IPS-20b (cell line): ENCODE measurements at regions not wholly inside any gene's neighbourhood (a gene's known extent, or its start where the extent isn't known, plus 50 kb on each side); places are given as distances from the start of the nearest gene placed in this dataset.

Source experiments
- H3K27ac ChIP-seq: one replicate; pipeline ENCODE4 v1.5.1; 2013; ENCODE audit warnings: low read length
- H3K27me3 ChIP-seq: 2 replicates; pipeline ENCODE4 v1.6.1; 2013; ENCODE audit warnings: mild to moderate bottlenecking, low read length, inconsistent platforms; ENCODE audit not compliant: insufficient read depth
- H3K36me3 ChIP-seq: 2 replicates; pipeline ENCODE4 v1.6.1; 2013; ENCODE audit warnings: low read depth, mild to moderate bottlenecking, inconsistent platforms, low read length, moderate library complexity; ENCODE audit not compliant: insufficient read depth
- H3K4me1 ChIP-seq: 2 replicates; pipeline ENCODE4 v1.6.1; 2013; ENCODE audit warnings: mild to moderate bottlenecking, control low read depth, inconsistent platforms, low read length, moderate library complexity; ENCODE audit not compliant: insufficient read depth
- H3K4me3 ChIP-seq: 2 replicates; pipeline ENCODE4 v1.5.1; 2013; ENCODE audit warnings: mild to moderate bottlenecking, low read length, inconsistent platforms
- H3K9ac ChIP-seq: 2 replicates; pipeline ENCODE4 v1.6.1; 2013; ENCODE audit warnings: low read depth, mild to moderate bottlenecking, inconsistent platforms, low read length, moderate library complexity
- H3K9me3 ChIP-seq: 2 replicates; pipeline ENCODE4 v1.6.1; 2013; ENCODE audit warnings: mild to moderate bottlenecking, low read depth, low read length, inconsistent platforms; ENCODE audit not compliant: insufficient read depth

DNA sequence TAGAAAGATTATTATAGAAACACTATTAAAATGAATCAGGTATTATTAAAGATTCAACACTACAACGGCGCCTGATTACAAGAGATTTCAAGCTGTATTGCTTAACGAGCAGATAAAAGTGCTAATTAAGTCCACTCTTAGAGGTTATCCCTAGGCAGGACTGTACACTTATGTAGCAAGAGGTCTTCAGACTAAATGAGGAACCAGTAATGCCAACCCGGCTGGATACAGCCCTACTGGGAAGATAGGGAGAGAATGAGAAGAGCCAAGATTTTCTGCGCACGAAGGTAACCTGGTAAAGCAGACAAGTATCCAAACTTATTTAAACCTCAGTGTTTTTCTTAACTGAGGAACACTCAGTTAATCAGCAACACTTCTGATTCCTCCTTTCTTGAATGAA lies 115.7 kb upstream of the HIVEP3 start:
- peaks cover 56% of the 10 kb centered on the region for H3K27me3 ChIP-seq
- H3K4me3 ChIP-seq = peak overlapping the region; percentile 78; the same call in 1 of the 2 replicates
- H3K36me3 ChIP-seq = no peaks in the 10 kb centered on the region
- H3K27ac ChIP-seq = no peak overlapping the region
- H3K4me1 ChIP-seq = no peaks in the 10 kb centered on the region
- no peaks in the 10 kb centered on the region for H3K9me3 ChIP-seq
- H3K9ac ChIP-seq = no peak overlapping the region

DNA sequence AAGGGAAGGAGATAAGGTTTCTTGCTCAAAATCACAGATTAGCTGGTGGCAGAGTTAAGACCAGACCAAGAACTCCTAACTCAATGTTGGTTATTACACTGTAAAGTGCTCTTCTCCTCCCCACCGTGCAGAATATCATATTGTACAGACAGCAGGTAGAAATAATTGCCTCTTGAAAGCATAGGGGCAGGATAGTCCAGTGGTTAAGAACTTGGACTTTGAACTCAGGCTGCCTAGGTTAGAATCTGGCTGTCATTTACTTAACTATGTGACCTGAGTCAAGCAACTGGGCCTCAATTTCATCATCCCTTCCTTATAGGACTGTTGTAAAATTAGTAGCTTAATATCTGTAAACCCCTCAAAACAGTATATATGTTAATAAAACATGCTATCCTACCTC lies 114.9 kb upstream of the HIVEP3 start:
- no peaks in the 10 kb centered on the region for H3K36me3 ChIP-seq
- no peak overlapping the region for H3K9ac ChIP-seq
- H3K27ac ChIP-seq = no peak overlapping the region
- H3K4me3 ChIP-seq = no peak overlapping the region
- no peaks in the 10 kb centered on the region for H3K4me1 ChIP-seq
- H3K27me3 ChIP-seq = peaks cover 50% of the 10 kb centered on the region
- H3K9me3 ChIP-seq = no peaks in the 10 kb centered on the region

DNA sequence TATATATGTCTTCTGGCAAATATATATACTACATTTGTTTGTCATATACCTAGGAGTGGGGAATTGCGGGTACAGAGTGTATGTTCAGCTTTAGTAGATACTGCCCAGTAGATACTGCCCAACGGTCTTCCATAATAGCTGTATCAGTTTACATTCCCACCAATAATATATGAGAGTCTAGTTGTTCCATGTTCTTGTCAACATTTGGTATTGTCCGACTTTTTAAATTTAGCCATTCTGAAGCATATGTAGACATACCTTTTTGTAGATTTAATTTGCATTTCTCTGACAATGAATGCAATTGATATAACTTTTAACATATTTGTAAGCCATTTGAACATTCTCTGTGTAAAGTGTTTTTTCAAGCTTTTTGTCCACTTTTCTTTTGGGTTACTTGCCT lies 99.0 kb upstream of the HIVEP3 start:
- Histone ChIP-seq H3K36me3 (no peaks in the 10 kb centered on the region), H3K4me3 (no peak overlapping the region), H3K9ac (no peak overlapping the region), H3K27ac (no peak overlapping the region), H3K4me1 (no peaks in the 10 kb centered on the region), H3K9me3 (no peaks in the 10 kb centered on the region), H3K27me3 (no peaks in the 10 kb centered on the region; the same call in 1 of the 2 replicates)

GRCh38 chr1:42017259-42017658 lies 98.5 kb upstream of the HIVEP3 start:
- H3K9ac ChIP-seq = no peak overlapping the region
- no peak overlapping the region for H3K27ac ChIP-seq
- H3K9me3 ChIP-seq = no peaks in the 10 kb centered on the region
- no peak overlapping the region for H3K4me3 ChIP-seq
- H3K4me1 ChIP-seq = no peaks in the 10 kb centered on the region
- no peaks in the 10 kb centered on the region; the same call in 1 of the 2 replicates for H3K27me3 ChIP-seq
- H3K36me3 ChIP-seq = no peaks in the 10 kb centered on the region

- H3K4me3 ChIP-seq = no peak overlapping the region
- no peaks in the 10 kb centered on the region for H3K36me3 ChIP-seq
- no peaks in the 10 kb centered on the region for H3K27me3 ChIP-seq
- H3K9ac ChIP-seq = no peak overlapping the region
- no peaks in the 10 kb centered on the region for H3K4me1 ChIP-seq
- no peak overlapping the region for H3K27ac ChIP-seq
- H3K9me3 ChIP-seq = no peaks in the 10 kb centered on the region
Observed at GRCh38 chr1:42014823-42015222, 96.1 kb upstream of the HIVEP3 start.

DNA sequence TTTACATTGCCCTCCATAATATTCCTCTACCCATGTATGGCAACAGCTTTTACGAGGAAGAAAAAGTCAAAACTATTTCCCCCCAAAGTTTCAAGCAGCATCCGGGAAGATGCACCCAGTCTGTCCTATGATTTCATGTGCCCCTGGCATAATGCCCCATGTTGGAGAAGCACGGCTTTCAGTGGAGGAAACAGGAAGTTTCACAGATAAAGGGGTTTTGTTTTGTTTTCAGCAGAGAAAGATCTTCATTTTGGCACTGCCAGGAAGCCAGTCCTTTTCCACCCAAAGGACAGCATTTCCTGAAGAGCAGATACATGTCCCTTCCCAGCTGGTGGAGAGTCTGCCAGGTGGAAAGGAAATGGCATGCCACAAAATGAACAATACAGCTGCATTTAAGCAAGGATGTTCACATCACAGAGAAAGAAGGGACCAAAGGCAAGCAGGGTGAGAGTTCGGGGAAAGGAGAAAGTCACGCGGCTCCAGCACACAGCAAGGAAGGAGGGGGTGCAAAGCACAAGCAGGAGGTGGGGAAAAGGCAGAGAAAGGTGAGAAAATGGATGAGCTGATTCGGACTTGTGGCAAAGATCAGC lies 95.3 kb upstream of the HIVEP3 start:
- Histone ChIP-seq H3K9me3 (no peaks in the 10 kb centered on the region), H3K27me3 (no peaks in the 10 kb centered on the region), H3K9ac (no peak overlapping the region), H3K36me3 (no peaks in the 10 kb centered on the region), H3K27ac (no peak overlapping the region), H3K4me3 (no peak overlapping the region), H3K4me1 (no peaks in the 10 kb centered on the region)

- Histone ChIP-seq H3K36me3 (no peaks in the 10 kb centered on the region), H3K4me3 (no peak overlapping the region), H3K9ac (no peak overlapping the region), H3K9me3 (no peaks in the 10 kb centered on the region), H3K27me3 (no peaks in the 10 kb centered on the region), H3K4me1 (no peaks in the 10 kb centered on the region), H3K27ac (no peak overlapping the region)
Observed at GRCh38 chr1:42012852-42013251, 94.1 kb upstream of the HIVEP3 start.

DNA sequence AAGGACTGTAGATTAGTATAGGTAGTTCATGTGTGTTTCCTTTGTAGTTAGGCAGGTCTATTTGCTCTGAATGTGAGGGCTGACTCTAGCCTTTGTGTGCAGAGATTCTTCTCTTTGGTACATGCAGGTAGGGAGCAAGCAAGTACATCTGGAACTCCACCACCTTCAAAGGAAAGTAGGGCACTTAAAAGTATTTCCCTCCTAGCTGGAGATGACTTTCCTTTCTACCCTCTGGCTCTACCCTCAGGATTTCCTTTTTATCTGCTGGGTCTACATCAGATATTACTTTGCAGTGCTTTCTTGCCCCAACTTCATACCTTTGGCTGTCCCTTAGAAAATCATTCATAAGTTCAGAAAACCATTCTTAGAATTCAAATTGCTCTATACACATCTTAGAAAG lies 91.7 kb upstream of the HIVEP3 start:
- no peak overlapping the region for H3K27ac ChIP-seq
- no peaks in the 10 kb centered on the region for H3K9me3 ChIP-seq
- no peaks in the 10 kb centered on the region for H3K27me3 ChIP-seq
- no peak overlapping the region for H3K4me3 ChIP-seq
- H3K4me1 ChIP-seq = no peaks in the 10 kb centered on the region
- no peak overlapping the region for H3K9ac ChIP-seq
- H3K36me3 ChIP-seq = no peaks in the 10 kb centered on the region

DNA sequence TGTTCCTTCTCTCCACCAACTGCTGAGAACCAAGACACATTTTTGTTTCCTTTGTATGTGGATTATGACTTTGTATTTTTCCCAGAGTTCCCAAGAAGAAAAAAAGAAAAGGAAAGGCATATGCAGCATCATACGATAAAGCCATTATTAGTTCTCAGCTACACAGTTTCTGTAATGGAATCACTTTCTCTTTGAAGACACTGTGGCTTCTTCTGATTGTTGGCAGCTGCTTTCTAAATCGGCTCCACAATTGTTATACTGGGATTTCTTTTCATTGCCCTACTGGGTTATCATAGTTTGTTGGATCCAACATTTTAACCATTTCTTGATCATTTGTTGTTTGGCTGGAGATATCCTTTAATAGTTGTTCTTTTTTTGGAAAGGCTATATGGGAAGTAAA lies 89.5 kb upstream of the HIVEP3 start:
- Histone ChIP-seq H3K9me3 (no peaks in the 10 kb centered on the region), H3K9ac (no peak overlapping the region), H3K4me3 (no peak overlapping the region), H3K36me3 (no peaks in the 10 kb centered on the region), H3K4me1 (no peaks in the 10 kb centered on the region), H3K27ac (no peak overlapping the region), H3K27me3 (no peaks in the 10 kb centered on the region)

- no peaks in the 10 kb centered on the region for H3K36me3 ChIP-seq
- H3K9ac ChIP-seq = no peak overlapping the region
- no peaks in the 10 kb centered on the region for H3K9me3 ChIP-seq
- no peak overlapping the region for H3K4me3 ChIP-seq
- no peak overlapping the region for H3K27ac ChIP-seq
- no peaks in the 10 kb centered on the region for H3K27me3 ChIP-seq
- H3K4me1 ChIP-seq = no peaks in the 10 kb centered on the region
Observed at GRCh38 chr1:42006836-42007235, 88.1 kb upstream of the HIVEP3 start.

DNA sequence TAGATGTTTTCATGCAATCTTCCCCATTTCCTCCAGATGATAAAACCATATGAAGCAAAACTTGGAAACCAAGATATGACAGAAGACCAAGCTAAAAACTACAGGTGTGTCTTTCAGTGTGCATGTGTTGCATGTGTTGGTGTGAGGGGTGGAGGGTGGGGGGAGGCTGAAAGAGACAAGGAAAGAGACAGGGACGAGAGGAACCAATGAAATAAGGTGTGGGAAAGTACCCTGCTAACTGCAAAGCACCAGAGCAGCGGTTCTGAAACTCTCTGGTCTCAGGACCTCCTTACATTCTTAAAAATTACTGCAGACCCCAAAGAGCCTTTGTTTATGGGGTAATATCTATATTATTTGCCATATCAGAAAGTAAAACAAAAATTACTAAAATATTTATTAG lies 87.4 kb upstream of the HIVEP3 start:
- Histone ChIP-seq H3K4me3 (no peak overlapping the region), H3K9me3 (no peaks in the 10 kb centered on the region), H3K9ac (no peak overlapping the region), H3K27me3 (no peaks in the 10 kb centered on the region), H3K36me3 (no peaks in the 10 kb centered on the region), H3K27ac (no peak overlapping the region), H3K4me1 (no peaks in the 10 kb centered on the region)

- H3K36me3 ChIP-seq = no peaks in the 10 kb centered on the region
- no peak overlapping the region for H3K27ac ChIP-seq
- H3K9ac ChIP-seq = no peak overlapping the region
- no peak overlapping the region for H3K4me3 ChIP-seq
- H3K9me3 ChIP-seq = no peaks in the 10 kb centered on the region
- no peaks in the 10 kb centered on the region for H3K4me1 ChIP-seq
- H3K27me3 ChIP-seq = no peaks in the 10 kb centered on the region
Observed at GRCh38 chr1:42005530-42005929, 86.8 kb upstream of the HIVEP3 start.
